ENCODE measurements at regions not wholly inside any gene's neighbourhood (a gene's known extent, or its start where the extent isn't known, plus 50 kb on each side); places are given as distances from the start of the nearest gene placed in this dataset.

DNA sequence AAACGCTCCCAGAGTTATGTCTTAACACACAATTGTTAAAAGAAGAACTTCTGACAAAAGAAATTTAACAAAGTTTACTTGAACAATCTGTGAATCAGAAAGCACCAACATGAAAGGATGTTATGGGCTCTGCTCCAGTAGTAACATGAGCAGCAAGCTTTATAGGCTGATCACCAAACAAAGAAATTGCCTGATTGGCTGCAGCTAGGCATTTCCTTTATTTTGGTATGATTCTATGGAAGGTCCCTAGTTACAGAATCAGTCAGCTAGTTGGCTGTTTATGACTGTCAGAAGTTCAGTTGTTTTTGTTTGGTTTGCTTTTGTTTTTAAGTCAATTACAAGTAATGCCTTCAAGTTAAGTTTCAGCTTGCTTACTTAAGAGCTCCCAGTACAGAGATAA is 102.4 kb upstream of the SMC2 start:
- TF ChIP-seq, protein P1, sequence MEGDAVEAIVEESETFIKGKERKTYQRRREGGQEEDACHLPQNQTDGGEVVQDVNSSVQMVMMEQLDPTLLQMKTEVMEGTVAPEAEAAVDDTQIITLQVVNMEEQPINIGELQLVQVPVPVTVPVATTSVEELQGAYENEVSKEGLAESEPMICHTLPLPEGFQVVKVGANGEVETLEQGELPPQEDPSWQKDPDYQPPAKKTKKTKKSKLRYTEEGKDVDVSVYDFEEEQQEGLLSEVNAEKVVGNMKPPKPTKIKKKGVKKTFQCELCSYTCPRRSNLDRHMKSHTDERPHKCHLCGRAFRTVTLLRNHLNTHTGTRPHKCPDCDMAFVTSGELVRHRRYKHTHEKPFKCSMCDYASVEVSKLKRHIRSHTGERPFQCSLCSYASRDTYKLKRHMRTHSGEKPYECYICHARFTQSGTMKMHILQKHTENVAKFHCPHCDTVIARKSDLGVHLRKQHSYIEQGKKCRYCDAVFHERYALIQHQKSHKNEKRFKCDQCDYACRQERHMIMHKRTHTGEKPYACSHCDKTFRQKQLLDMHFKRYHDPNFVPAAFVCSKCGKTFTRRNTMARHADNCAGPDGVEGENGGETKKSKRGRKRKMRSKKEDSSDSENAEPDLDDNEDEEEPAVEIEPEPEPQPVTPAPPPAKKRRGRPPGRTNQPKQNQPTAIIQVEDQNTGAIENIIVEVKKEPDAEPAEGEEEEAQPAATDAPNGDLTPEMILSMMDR (IDR thresholded peaks at IDR 0.05): no peak
- TF ChIP-seq POLR2A (IDR thresholded peaks at IDR 0.05): no peak
